H9 (cell line): ENCODE measurements at regions not wholly inside any gene's neighbourhood (a gene's known extent, or its start where the extent isn't known, plus 50 kb on each side); places are given as distances from the start of the nearest gene placed in this dataset.
A peak's percentile ranks its signal among the peaks of the same experiment; 100 is the strongest.

ENCODE experiments used
- DNase-seq: peaks from one replicate; pipeline ENCODE4 v3.0.0-alpha.2; 2017
- H2AFZ ChIP-seq: one replicate; pipeline ENCODE4 v1.6.1; 2013; ENCODE audit warnings: mild to moderate bottlenecking, low read length, control low read depth, moderate library complexity
- H2AK5ac ChIP-seq: 2 replicates; pipeline ENCODE4 v1.6.1; 2013; ENCODE audit warnings: low read length, control low read depth, mixed read lengths; ENCODE audit not compliant: insufficient read length
- H2BK120ac ChIP-seq: one replicate; pipeline ENCODE4 v1.6.1; 2013; ENCODE audit warnings: low read depth, mild to moderate bottlenecking, low read length, control low read depth, inconsistent platforms; ENCODE audit not compliant: poor library complexity, severe bottlenecking
- H2BK12ac ChIP-seq: 2 replicates; pipeline ENCODE4 v1.6.1; 2013; ENCODE audit warnings: low read length, control low read depth, mixed read lengths, low read depth; ENCODE audit not compliant: insufficient read length
- H2BK15ac ChIP-seq: 2 replicates; pipeline ENCODE4 v1.6.1; 2013; ENCODE audit warnings: low read depth, low read length, control low read depth
- H2BK20ac ChIP-seq: one replicate; pipeline ENCODE4 v1.6.1; 2013; ENCODE audit warnings: low read depth, mild to moderate bottlenecking, low read length, control low read depth, inconsistent platforms; ENCODE audit not compliant: poor library complexity, severe bottlenecking
- H2BK5ac ChIP-seq: 2 replicates; pipeline ENCODE4 v1.6.1; 2013; ENCODE audit warnings: low read length, control low read depth, mixed read lengths; ENCODE audit not compliant: insufficient read length
- H3K14ac ChIP-seq: 2 replicates; pipeline ENCODE4 v1.6.1; 2013; ENCODE audit warnings: low read length, control low read depth; ENCODE audit not compliant: insufficient read depth
- H3K18ac ChIP-seq: 2 replicates; pipeline ENCODE4 v1.6.1; 2013; ENCODE audit warnings: low read depth, mild to moderate bottlenecking, mixed read lengths, low read length, control low read depth; ENCODE audit not compliant: insufficient read length
- H3K23ac ChIP-seq: 2 replicates; pipeline ENCODE4 v1.6.1; 2013; ENCODE audit warnings: low read length, control low read depth, mixed read lengths, low read depth; ENCODE audit not compliant: insufficient read length
- H3K23me2 ChIP-seq: 2 replicates; pipeline ENCODE4 v1.6.1; 2013; ENCODE audit warnings: low read depth, mild to moderate bottlenecking, mixed read lengths, low read length, control low read depth; ENCODE audit not compliant: insufficient read length, poor library complexity, severe bottlenecking
- H3K27ac ChIP-seq: 2 replicates; pipeline ENCODE4 v1.5.1; 2013; ENCODE audit warnings: low read length, control low read depth, mixed read lengths, low read depth; ENCODE audit not compliant: insufficient read length
- H3K27me3 ChIP-seq: 2 replicates; pipeline ENCODE4 v1.6.1; 2013; ENCODE audit warnings: low read length, control low read depth, inconsistent platforms; ENCODE audit not compliant: insufficient read depth
- H3K4ac ChIP-seq: 2 replicates; pipeline ENCODE4 v1.6.1; 2013; ENCODE audit warnings: low read depth, mild to moderate bottlenecking, control low read depth, inconsistent platforms, low read length, moderate library complexity
- H3K4me1 ChIP-seq: 2 replicates; pipeline ENCODE4 v1.6.1; 2013; ENCODE audit warnings: low read length, control low read depth, inconsistent platforms; ENCODE audit not compliant: insufficient read depth
- H3K4me2 ChIP-seq: 2 replicates; pipeline ENCODE4 v1.6.1; 2013; ENCODE audit warnings: low read length, control low read depth, mixed read lengths; ENCODE audit not compliant: insufficient read length, insufficient read depth
- H3K56ac ChIP-seq: 2 replicates; pipeline ENCODE4 v1.6.1; 2013; ENCODE audit warnings: low read depth, mild to moderate bottlenecking, mixed read lengths, low read length, control low read depth; ENCODE audit not compliant: insufficient read length
- H3K79me1 ChIP-seq: 2 replicates; pipeline ENCODE4 v1.6.1; 2013; ENCODE audit warnings: low read depth, mild to moderate bottlenecking, moderate library complexity, low read length, control low read depth, inconsistent platforms; ENCODE audit not compliant: insufficient read depth, poor library complexity, severe bottlenecking
- H3K79me2 ChIP-seq: 2 replicates; pipeline ENCODE4 v1.6.1; 2013; ENCODE audit warnings: low read length, control low read depth, inconsistent platforms; ENCODE audit not compliant: insufficient read depth
- H3K9ac ChIP-seq: 2 replicates; pipeline ENCODE4 v1.6.1; 2013; ENCODE audit warnings: low read length, control low read depth, mixed read lengths; ENCODE audit not compliant: insufficient read length; ENCODE audit errors: extremely low read depth
- H3K9me3 ChIP-seq: one replicate; pipeline ENCODE4 v1.6.1; 2013; ENCODE audit warnings: low read depth, low read length, inconsistent platforms; ENCODE audit not compliant: control insufficient read depth
- H3T11ph ChIP-seq: one replicate; pipeline ENCODE4 v1.6.1; 2013; ENCODE audit warnings: mild to moderate bottlenecking, low read length, control low read depth, inconsistent platforms
- H4K20me1 ChIP-seq: one replicate; pipeline ENCODE4 v1.6.1; 2013; ENCODE audit not compliant: control insufficient read depth, insufficient read length, insufficient read depth
- H4K5ac ChIP-seq: 2 replicates; pipeline ENCODE4 v1.6.1; 2013; ENCODE audit warnings: low read depth, mild to moderate bottlenecking, mixed read lengths, low read length, control low read depth; ENCODE audit not compliant: insufficient read length
- H4K8ac ChIP-seq: replicated peaks from 2 replicates; pipeline ENCODE4 v1.6.1; 2013; ENCODE audit warnings: low read length, control low read depth, mixed read lengths, low read depth; ENCODE audit not compliant: insufficient read length
- H4K91ac ChIP-seq: 2 replicates; pipeline ENCODE4 v1.6.1; 2013; ENCODE audit warnings: low read depth, mild to moderate bottlenecking, moderate library complexity, mixed read lengths, low read length, control low read depth; ENCODE audit not compliant: insufficient read length
- H3K27ac Mint-ChIP-seq, 3 experiments: 2 replicates in 2 of 3; 3 replicates in 1 of 3; pipeline ENCODE4 v1.8.0; 2020 to 2021; ENCODE audit warnings: mixed read lengths in 3 of 3, mild to moderate bottlenecking in 1 of 3, moderate library complexity in 1 of 3
- H3K27me3 Mint-ChIP-seq: 2 replicates; pipeline ENCODE4 v1.8.0; 2021; ENCODE audit warnings: low read depth, mild to moderate bottlenecking, moderate library complexity, mixed read lengths
- H3K36me3 Mint-ChIP-seq, 3 experiments: 2 replicates in 2 of 3; 3 replicates in 1 of 3; pipeline ENCODE4 v1.8.0; 2020 to 2021; ENCODE audit warnings: low read depth in 3 of 3, mixed read lengths in 3 of 3; ENCODE audit not compliant: insufficient read depth in 1 of 3
- H3K4me1 Mint-ChIP-seq, 2 experiments: 2 replicates each; pipeline ENCODE4 v1.8.0; 2020; ENCODE audit warnings: mixed read lengths in 2 of 2
- H3K4me3 Mint-ChIP-seq, 2 experiments: 2 replicates in 1 of 2; 3 replicates in 1 of 2; pipeline ENCODE4 v1.8.0; 2020 to 2021; ENCODE audit warnings: mild to moderate bottlenecking in 2 of 2, mixed read lengths in 2 of 2, moderate library complexity in 1 of 2
- H3K9me3 Mint-ChIP-seq, 2 experiments: 2 replicates in 1 of 2; 3 replicates in 1 of 2; pipeline ENCODE4 v1.8.0; 2020; ENCODE audit warnings: mild to moderate bottlenecking in 2 of 2, mixed read lengths in 2 of 2, moderate library complexity in 1 of 2
- WGBS: extraction: QIAGEN DNeasy Blood & Tissue Kit; methylation state at CpG from one replicate; pipeline ENCODE4 v1.1.7; 2013; ENCODE audit warnings: missing lambda C conversion rate, low lambda C conversion rate, mixed read lengths; ENCODE audit not compliant: insufficient read length; ENCODE audit errors: extremely low coverage; 5-methylcytosine and 5-hydroxymethylcytosine counted together
- TF ChIP-seq, protein P1 (sequence below): fragments of 200-600 bp; sonication (generic); conservative IDR thresholded peaks from 3 replicates; pipeline ENCODE4 v1.8.0; 2021; ENCODE audit warnings: antibody characterized with exemption, mild to moderate bottlenecking

DNA sequence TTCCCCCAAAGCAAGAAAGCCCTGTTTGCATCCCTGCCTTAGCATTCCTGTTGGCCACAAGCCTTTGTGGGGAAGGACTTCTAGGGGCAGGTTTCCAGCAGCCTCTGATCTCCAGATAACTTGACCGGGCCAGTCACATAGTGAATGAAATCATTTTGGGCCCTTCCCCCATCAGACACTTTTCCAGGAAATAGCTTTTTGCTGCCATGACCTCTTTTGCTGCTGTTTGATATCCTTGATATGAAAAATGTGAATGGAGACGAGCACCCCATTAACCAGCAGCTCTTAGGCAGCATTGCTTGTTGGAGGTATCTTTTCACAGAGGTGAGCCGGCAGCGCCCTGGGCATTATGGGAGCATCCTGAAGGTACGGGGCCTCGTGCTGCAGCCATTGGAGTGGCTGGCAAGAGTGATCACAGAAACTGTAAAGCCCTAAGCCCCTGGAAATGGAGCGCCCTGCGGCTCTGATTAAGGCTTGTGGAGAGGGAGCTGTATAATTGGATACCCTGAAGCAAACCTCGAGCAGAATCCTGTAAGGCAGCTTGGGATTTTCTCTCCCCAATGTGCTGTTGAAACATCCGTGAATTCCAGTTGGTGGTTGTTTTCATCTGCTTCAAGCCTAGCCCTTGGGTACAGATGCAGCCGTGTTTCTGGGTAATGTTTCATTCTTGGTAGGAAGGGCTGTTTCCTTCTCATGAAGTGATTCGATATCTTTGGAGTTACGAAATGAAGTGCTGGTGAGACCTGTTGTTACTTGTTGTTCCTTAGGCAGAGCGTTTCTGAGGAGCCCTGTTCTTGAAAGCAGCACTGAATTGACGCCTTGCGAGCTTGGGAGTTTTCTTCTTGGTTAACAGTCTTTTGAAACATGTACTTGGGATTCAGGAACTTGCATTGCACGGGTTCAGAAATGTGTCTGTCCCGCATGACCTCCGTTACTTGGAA lies 179.0 kb downstream of the PTEN start:
- no peak overlapping the region for H3K23ac ChIP-seq
- peaks cover 0 to 2% (median 0%) of the 10 kb centered on the region in 3 experiments; a peak in 5 of 7 replicates for H3K36me3 Mint-ChIP-seq
- H3K4me2 ChIP-seq, result no peak overlapping the region
- no peak overlapping the region for H2BK12ac ChIP-seq
- H3K79me1 ChIP-seq, result no peaks in the 10 kb centered on the region
- no peak overlapping the region for H3K9ac ChIP-seq
- H3K56ac ChIP-seq, result no peak overlapping the region
- no peaks in the 10 kb centered on the region for H3K79me2 ChIP-seq
- no CpG with 5 or more reads among the region's 19 CpGs for WGBS
- H3K4me1 ChIP-seq, result peaks cover 8% of the 10 kb centered on the region; the same call in 1 of the 2 replicates
- no peaks in the 10 kb centered on the region for H3K23me2 ChIP-seq
- TF ChIP-seq, protein P1, sequence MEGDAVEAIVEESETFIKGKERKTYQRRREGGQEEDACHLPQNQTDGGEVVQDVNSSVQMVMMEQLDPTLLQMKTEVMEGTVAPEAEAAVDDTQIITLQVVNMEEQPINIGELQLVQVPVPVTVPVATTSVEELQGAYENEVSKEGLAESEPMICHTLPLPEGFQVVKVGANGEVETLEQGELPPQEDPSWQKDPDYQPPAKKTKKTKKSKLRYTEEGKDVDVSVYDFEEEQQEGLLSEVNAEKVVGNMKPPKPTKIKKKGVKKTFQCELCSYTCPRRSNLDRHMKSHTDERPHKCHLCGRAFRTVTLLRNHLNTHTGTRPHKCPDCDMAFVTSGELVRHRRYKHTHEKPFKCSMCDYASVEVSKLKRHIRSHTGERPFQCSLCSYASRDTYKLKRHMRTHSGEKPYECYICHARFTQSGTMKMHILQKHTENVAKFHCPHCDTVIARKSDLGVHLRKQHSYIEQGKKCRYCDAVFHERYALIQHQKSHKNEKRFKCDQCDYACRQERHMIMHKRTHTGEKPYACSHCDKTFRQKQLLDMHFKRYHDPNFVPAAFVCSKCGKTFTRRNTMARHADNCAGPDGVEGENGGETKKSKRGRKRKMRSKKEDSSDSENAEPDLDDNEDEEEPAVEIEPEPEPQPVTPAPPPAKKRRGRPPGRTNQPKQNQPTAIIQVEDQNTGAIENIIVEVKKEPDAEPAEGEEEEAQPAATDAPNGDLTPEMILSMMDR, result no peak
- H4K91ac ChIP-seq, result no peak overlapping the region
- no peak overlapping the region for H2BK20ac ChIP-seq
- no peak overlapping the region for H3K14ac ChIP-seq
- no peak overlapping the region for H3K18ac ChIP-seq
- H3K4ac ChIP-seq, result no peak overlapping the region
- no peak overlapping the region for H3K27ac ChIP-seq
- H4K8ac ChIP-seq, result no peak overlapping the region
- H3K27ac Mint-ChIP-seq, result 0 out of 7 replicates have a peak overlapping the region, but pooled peaks of 1 of the 3 experiments have one; percentile 32
- H3K9me3 ChIP-seq, result no peaks in the 10 kb centered on the region
- no peak overlapping the region for H3T11ph ChIP-seq
- no peak overlapping the region for H2BK15ac ChIP-seq
- H2AK5ac ChIP-seq, result no peak overlapping the region
- no peak overlapping the region for H2BK5ac ChIP-seq
- no peaks in the 10 kb centered on the region for H3K27me3 ChIP-seq
- peak; percentile 36 for DNase-seq
- H3K4me1 Mint-ChIP-seq, result peaks cover 23 to 30% of the 10 kb centered on the region in 2 experiments
- H2AFZ ChIP-seq, result peak overlapping the region; percentile 17
- no peak overlapping the region; a peak in 1 of 5 replicates for H3K4me3 Mint-ChIP-seq
- peaks cover 5% of the 10 kb centered on the region for H3K27me3 Mint-ChIP-seq
- no peak overlapping the region for H2BK120ac ChIP-seq
- H4K20me1 ChIP-seq, result no peaks in the 10 kb centered on the region
- peaks cover 0 to 5% of the 10 kb centered on the region in 2 experiments; a peak in 3 of 5 replicates for H3K9me3 Mint-ChIP-seq
- H4K5ac ChIP-seq, result no peak overlapping the region
